H1 (cell line): ENCODE measurements at regions not wholly inside any gene's neighbourhood (a gene's known extent, or its start where the extent isn't known, plus 50 kb on each side); places are given as distances from the start of the nearest gene placed in this dataset.

Experiments used
- CTBP2 ChIP-seq: IDR thresholded peaks from 2 replicates; pipeline ENCODE4 v1.7.0; 2011; ENCODE audit warnings: borderline replicate concordance, mild to moderate bottlenecking, moderate library complexity, mixed read lengths, low read length; ENCODE audit not compliant: insufficient read depth, insufficient read length
- CTCF ChIP-seq, 3 experiments: IDR thresholded peaks; 1 replicate in 2 of 3; 2 replicates in 1 of 3; pipeline versions ENCODE4 v1.5.1 to v1.6.1; 2011; ENCODE audit warnings: low read length in 3 of 3, mild to moderate bottlenecking in 3 of 3, inconsistent platforms in 2 of 3, low read depth in 1 of 3, moderate library complexity in 1 of 3; ENCODE audit not compliant: insufficient read depth in 1 of 3; ENCODE audit errors: control extremely low read depth in 1 of 3
- KDM4A ChIP-seq: IDR thresholded peaks from one replicate; pipeline ENCODE4 v1.7.1; 2012; ENCODE audit warnings: low read depth, mild to moderate bottlenecking, moderate library complexity, low read length, inconsistent platforms; ENCODE audit not compliant: severe bottlenecking
- MAX ChIP-seq: IDR thresholded peaks from 2 replicates; pipeline ENCODE4 v1.6.1; 2012; ENCODE audit warnings: inconsistent platforms
- NRF1 ChIP-seq: IDR thresholded peaks from 2 replicates; pipeline ENCODE4 v1.6.1; 2011; ENCODE audit warnings: mild to moderate bottlenecking, low read depth, low read length, improper control_type of control experiment
- YY1 ChIP-seq: IDR thresholded peaks from 2 replicates; pipeline ENCODE4 v1.6.1; 2011; ENCODE audit warnings: low read depth, mild to moderate bottlenecking, low read length

- no peak for TF ChIP-seq YY1
- TF ChIP-seq KDM4A: no peak
- TF ChIP-seq NRF1: no peak
- no peak for TF ChIP-seq MAX
- no peak for TF ChIP-seq CTBP2
- no peak for TF ChIP-seq CTCF (IDR thresholded peaks at IDR 0.05; ENCODE audit: control extremely low read depth in 1 of 3, insufficient read depth in 1 of 3, low read depth in 1 of 3, low read length in 3 of 3)
These were observed 142.1 kb upstream of the RSPO3 start (continued) for GRCh38 chr6:126976253-126976797.
